K562 (cell line): ENCODE measurements at regions not wholly inside any gene's neighbourhood (a gene's known extent, or its start where the extent isn't known, plus 50 kb on each side); places are given as distances from the start of the nearest gene placed in this dataset.

Experiments
- ATAC-seq: fragments of 200-7000 bp; cut with Tn5 transposase; 3 replicates; pipeline ENCODE4 v1.9.1; 2020; ENCODE audit warnings: moderate library complexity
- BruUV-seq: library from RNA; stranded (reverse); fragments of 400-500 nt; replicated peaks from 2 replicates; lab custom pipeline; 2021; lab: Mats Ljungman, UMichigan
- CTCF ChIA-PET: fragments of 300-600 bp; formaldehyde crosslinking; extraction: SDS; loops from one replicate; lab custom pipeline; 2021; ENCODE audit warnings: low intra/inter-chr PET ratio; lab: Yijun Ruan, JAX
- POLR2A ChIA-PET: fragments of 300-600, 350-650 bp; sonication (Branson Sonifier 250); formaldehyde crosslinking; extraction: SDS; loops from one replicate; lab custom pipeline; 2021; ENCODE audit warnings: antibody characterized with exemption, inconsistent platforms; lab: Yijun Ruan, JAX
- DNase-seq, 4 experiments: peaks; one replicate each; pipeline versions ENCODE4 v3.0.0 to v3.0.0-alpha.2; 2011 to 2018; ENCODE audit warnings: low spot score in 3 of 4, mixed read lengths in 3 of 4; ENCODE audit errors: extremely low read depth in 1 of 4
- FAIRE-seq: peaks from 2 replicates; lab custom pipeline; 2011; peaks lifted over from hg19 to GRCh38; lab: Jason Lieb, UNC
- H2AFZ ChIP-seq: 2 replicates; pipeline ENCODE4 v1.6.0; 2011; ENCODE audit warnings: low read depth, low read length, control low read depth, inconsistent platforms
- H3K27ac ChIP-seq: fragments of 200-600 bp; 3 replicates; pipeline ENCODE4 v1.8.0; 2011; ENCODE audit warnings: low read depth, mild to moderate bottlenecking, control low read depth, inconsistent platforms, low read length, moderate library complexity, mixed read lengths; ENCODE audit errors: extremely low read depth
- H3K27me3 ChIP-seq, 2 experiments: fragments of 300-600 bp in 1 of 2; 2 replicates in 1 of 2; 3 replicates in 1 of 2; pipeline versions ENCODE4 v1.6.0 to v1.8.0; 2011; ENCODE audit warnings: inconsistent platforms in 2 of 2, low read length in 2 of 2, mild to moderate bottlenecking in 1 of 2, mixed read lengths in 1 of 2, moderate library complexity in 1 of 2; ENCODE audit not compliant: control insufficient read depth in 2 of 2, insufficient read depth in 2 of 2
- H3K36me3 ChIP-seq: fragments of 300-600 bp; 3 replicates; pipeline ENCODE4 v1.8.0; 2011; ENCODE audit warnings: mild to moderate bottlenecking, low read length, inconsistent platforms; ENCODE audit not compliant: control insufficient read depth, insufficient read depth
- H3K4me1 ChIP-seq, 2 experiments: fragments of 200-600 bp in 1 of 2; replicated peaks in 1 of 2; 2 replicates in 1 of 2; 3 replicates in 1 of 2; pipeline versions ENCODE4 v1.5.1 to v1.8.0; 2011; ENCODE audit warnings: inconsistent platforms in 2 of 2, low read length in 2 of 2, mild to moderate bottlenecking in 1 of 2, mixed read lengths in 1 of 2, moderate library complexity in 1 of 2; ENCODE audit not compliant: control insufficient read depth in 2 of 2, insufficient read depth in 2 of 2
- H3K4me2 ChIP-seq: 2 replicates; pipeline ENCODE4 v1.6.1; 2011; ENCODE audit warnings: low read length, control low read depth, inconsistent platforms, mixed read lengths; ENCODE audit not compliant: insufficient read depth
- H3K4me3 ChIP-seq: fragments of 200-600 bp; sonication (generic), shearing (Covaris generic); 2 replicates; pipeline ENCODE4 v1.5.1; 2016; ENCODE audit warnings: control low read depth, inconsistent platforms
- H3K79me2 ChIP-seq: fragments of 200-600 bp; 3 replicates; pipeline ENCODE4 v1.8.0; 2011; ENCODE audit warnings: low read length, inconsistent platforms; ENCODE audit not compliant: control insufficient read depth, insufficient read depth
- H3K9ac ChIP-seq, 2 experiments: 2 replicates each; pipeline versions ENCODE4 v1.6.0 to v1.6.1; 2011; ENCODE audit warnings: low read depth in 2 of 2, low read length in 2 of 2, control low read depth in 1 of 2, inconsistent platforms in 1 of 2, mild to moderate bottlenecking in 1 of 2, mixed read lengths in 1 of 2; ENCODE audit not compliant: insufficient read depth in 1 of 2
- H3K9me1 ChIP-seq: one replicate; pipeline ENCODE4 v1.6.0; 2011; ENCODE audit warnings: inconsistent platforms, mild to moderate bottlenecking, low read length, moderate library complexity; ENCODE audit not compliant: control insufficient read depth, insufficient read depth
- H3K9me3 ChIP-seq: replicated peaks from 2 replicates; pipeline ENCODE4 v1.5.1; 2011; ENCODE audit warnings: low read depth, low read length, inconsistent platforms; ENCODE audit not compliant: control insufficient read depth, insufficient read depth
- H4K20me1 ChIP-seq: replicated peaks from 2 replicates; pipeline ENCODE4 v1.6.1; 2011; ENCODE audit warnings: low read length, inconsistent platforms, mixed read lengths; ENCODE audit not compliant: control insufficient read depth, insufficient read depth
- E2F5 ChIP-seq: sonication (generic); formaldehyde crosslinking; IDR thresholded peaks from 2 replicates; pipeline ENCODE4 v1.8.0; 2022; ENCODE audit warnings: mild to moderate bottlenecking, missing genetic modification reagents
- RBM14 ChIP-seq: fragments of 200-400 bp; formaldehyde crosslinking; IDR thresholded peaks from 2 replicates; pipeline ENCODE4 v1.6.1; 2018; ENCODE audit warnings: low read depth, mild to moderate bottlenecking, low read length, moderate library complexity, borderline replicate concordance; ENCODE audit not compliant: insufficient read depth
- WGBS: fragments of 100-300 bp; shearing (Covaris generic); methylation state at CpG from one replicate; pipeline ENCODE4 v1.1.6; 2016; ENCODE audit warnings: low coverage, mixed read lengths; ENCODE audit not compliant: insufficient coverage; ENCODE audit errors: missing lambda C conversion rate; 5-methylcytosine and 5-hydroxymethylcytosine counted together
- in situ Hi-C: fragments of 300-500 bp; cut with MboI; formaldehyde crosslinking; loops from 4 replicates; pipeline ENCODE4 v1.15.0; 2018; ENCODE audit warnings: inconsistent platforms, mixed read lengths
- intact Hi-C: fragments of 100-400 bp; cut with micrococcal nuclease; formaldehyde crosslinking; loops from 2 replicates; pipeline ENCODE4 v1.14.2; 2022

GRCh38 chr5:133686566-133686965, 74.2 kb upstream of the FSTL4 start (continued):
- no peak for TF ChIP-seq E2F5 (CRISPR knock-in tag)
- TF ChIP-seq, all 486 proteins: peak for 0

- Histone ChIP-seq H2AFZ (no peak overlapping the region), H3K79me2 (no peaks in the 10 kb centered on the region), H4K20me1 (peaks cover 15% of the 10 kb centered on the region), H3K9me3 (no peaks in the 10 kb centered on the region), H3K4me3 (no peak overlapping the region), H3K9me1 (no peaks in the 10 kb centered on the region), H3K27me3 (peaks cover 7 to 68% of the 10 kb centered on the region in 2 experiments; a peak in 4 of 5 replicates), H3K27ac (no peak overlapping the region), H3K4me1 (peaks cover 5 to 6% of the 10 kb centered on the region in 2 experiments; a peak in 3 of 5 replicates), H3K36me3 (no peaks in the 10 kb centered on the region), H3K9ac (no peak overlapping the region), H3K4me2 (no peak overlapping the region)
- ATAC-seq: no peak
- CTCF ChIA-PET: no interaction called here
- FAIRE-seq: no peak
- 0% methylated on average over 8 of the region's 8 CpGs for WGBS
- POLR2A ChIA-PET: interaction anchor here (0.6 kb wide), 1 partner anchor 459 kb away, joined by 4 read pairs; no protein-coding TSS in a partner anchor
- no peak for DNase-seq
- intact Hi-C loops (no loop called here), in situ Hi-C loops (no loop called here)
- no TSS peak for BruUV-seq
- TF ChIP-seq RBM14: no peak
Observed at GRCh38 chr5:133685402-133686018, 73.2 kb upstream of the FSTL4 start.
